Esophagus muscularis mucosa (tissue), 4 donors: ENCODE measurements at regions not wholly inside any gene's neighbourhood (a gene's known extent, or its start where the extent isn't known, plus 50 kb on each side); places are given as distances from the start of the nearest gene placed in this dataset.

Source experiments
- DNase-seq: peaks from one replicate; pipeline ENCODE4 v3.0.0-alpha.2; 2017; ENCODE audit errors: extremely low spot score
- H3K27ac ChIP-seq, 4 donors: fragments of 200-600 bp; sonication (generic); replicated peaks in 1 of 4; 1 replicate in 3 of 4; 2 replicates in 1 of 4; pipeline ENCODE4 v1.5.1; 2016 to 2019; ENCODE audit warnings: mild to moderate bottlenecking in 1 of 4
- H3K27me3 ChIP-seq, 4 donors: fragments of 200-600 bp; sonication (generic); one replicate each; pipeline versions ENCODE4 v1.5.1 to v1.6.0; 2016 to 2019
- H3K36me3 ChIP-seq, 4 donors: fragments of 200-600 bp; sonication (generic); one replicate each; pipeline ENCODE4 v1.5.1; 2016 to 2019
- H3K4me1 ChIP-seq, 4 donors: fragments of 200-600 bp; sonication (generic); one replicate each; pipeline ENCODE4 v1.5.1; 2016 to 2019
- H3K4me3 ChIP-seq, 4 donors: fragments of 200-600 bp; sonication (generic); 1 replicate in 2 of 4; 2 replicates in 2 of 4; pipeline ENCODE4 v1.5.1; 2016 to 2019; ENCODE audit warnings: mild to moderate bottlenecking in 4 of 4, moderate library complexity in 1 of 4
- H3K9me3 ChIP-seq, 4 donors: fragments of 200-600 bp; sonication (generic); 1 replicate in 3 of 4; 2 replicates in 1 of 4; pipeline ENCODE4 v1.5.1; 2016 to 2019
- CTCF ChIP-seq, 3 experiments: fragments of 200-600 bp in 2 of 3; fragments of 450-650 bp in 1 of 3; sonication (generic) in 2 of 3; IDR thresholded peaks; one replicate each; pipeline ENCODE4 v1.5.1; 2017 to 2019; ENCODE audit warnings: antibody characterized with exemption in 3 of 3, mild to moderate bottlenecking in 2 of 3, moderate library complexity in 1 of 3
- EP300 ChIP-seq: sonication (generic); formaldehyde crosslinking; IDR thresholded peaks from one replicate; pipeline ENCODE4 v1.6.1; 2017; ENCODE audit warnings: antibody characterized with exemption
- POLR2A ChIP-seq: fragments of 450-650 bp; IDR thresholded peaks from one replicate; pipeline ENCODE4 v1.6.1; 2017; ENCODE audit warnings: antibody characterized with exemption, moderate library complexity, mild to moderate bottlenecking, low read depth
- POLR2AphosphoS5 ChIP-seq, 2 donors: sonication (generic); formaldehyde crosslinking; IDR thresholded peaks; one replicate each; pipeline ENCODE4 v1.6.1; 2017; ENCODE audit warnings: antibody characterized with exemption in 2 of 2
- WGBS: methylation state at CpG from one replicate; pipeline ENCODE4 v1.1.5; 2018; 5-methylcytosine and 5-hydroxymethylcytosine counted together
- intact Hi-C: fragments of 100-400 bp; cut with DNase I; formaldehyde crosslinking; loops from one replicate; pipeline ENCODE4 v1.15.1; 2023

DNA sequence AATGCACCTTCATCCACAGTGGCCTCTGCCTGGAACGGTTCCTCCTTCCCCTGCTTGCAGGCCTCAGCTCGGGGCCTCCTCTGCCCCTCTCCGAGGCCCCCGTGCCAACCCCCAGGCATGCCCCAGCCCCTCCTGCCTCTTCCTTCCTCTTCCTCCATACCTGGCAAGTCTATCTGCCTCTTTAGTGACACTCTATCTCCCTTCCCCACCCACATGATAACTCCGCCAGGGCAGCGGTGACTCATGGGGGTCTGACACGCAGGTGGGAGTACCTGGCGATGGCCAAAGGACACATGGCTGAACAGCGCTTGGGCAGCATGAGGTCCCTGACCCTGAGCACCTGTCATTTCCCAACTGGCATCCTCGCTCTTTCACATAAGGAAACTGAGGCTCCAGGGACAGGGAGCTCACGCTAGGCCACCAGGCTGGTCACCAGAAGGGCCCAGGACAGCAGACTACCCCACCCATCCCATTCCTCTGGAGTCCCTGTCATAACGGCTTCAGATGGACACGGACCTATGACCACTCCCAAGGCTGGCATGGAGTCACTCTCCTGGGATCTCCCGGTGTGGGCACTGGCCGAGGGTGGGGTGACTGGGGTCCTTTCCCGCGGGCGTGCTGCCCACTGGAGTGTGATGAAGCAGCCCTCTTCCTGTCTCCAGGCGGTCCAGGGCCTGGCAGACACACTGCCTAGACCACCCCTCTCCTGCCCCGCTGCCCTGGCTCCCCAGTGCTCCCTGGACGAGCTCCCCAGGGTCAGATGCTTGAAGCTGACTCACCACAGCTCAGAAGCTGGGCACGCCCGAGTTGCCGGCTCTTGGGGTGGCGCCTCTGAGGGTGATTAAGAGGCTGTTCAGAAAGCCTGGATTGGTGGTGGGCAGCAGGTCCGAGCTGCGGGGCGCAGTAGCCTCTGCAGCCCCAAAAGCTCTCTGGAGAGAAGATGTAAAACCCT lies 100.6 kb downstream of the ENGASE start:
- TF ChIP-seq CTCF (IDR thresholded peaks at IDR 0.05) (no peak), POLR2AphosphoS5 (IDR thresholded peaks at IDR 0.05) (no peak), EP300 (no peak), POLR2A (no peak)
- H3K9me3 ChIP-seq = no peaks in the 10 kb centered on the region
- H3K27ac ChIP-seq = no peak overlapping the region
- intact Hi-C loops = no loop called here
- 84% methylated on average over 18 of the region's 28 CpGs for WGBS
- H3K4me3 ChIP-seq = no peak overlapping the region
- peaks cover 0 to 24% (median 0%) of the 10 kb centered on the region in 4 donors for H3K27me3 ChIP-seq
- H3K4me1 ChIP-seq = no peaks in the 10 kb centered on the region
- DNase-seq = no peak
- no peaks in the 10 kb centered on the region for H3K36me3 ChIP-seq

GRCh38 chr17:79174193-79174765 lies 99.7 kb downstream of the ENGASE start:
- H3K27ac ChIP-seq = no peak overlapping the region
- 99% methylated on average over 9 of the region's 10 CpGs for WGBS
- TF ChIP-seq POLR2A (no peak), CTCF (IDR thresholded peaks at IDR 0.05) (no peak), EP300 (no peak), POLR2AphosphoS5 (IDR thresholded peaks at IDR 0.05) (no peak)
- H3K4me1 ChIP-seq = no peaks in the 10 kb centered on the region
- H3K36me3 ChIP-seq = no peaks in the 10 kb centered on the region
- H3K9me3 ChIP-seq = no peaks in the 10 kb centered on the region
- H3K4me3 ChIP-seq = no peak overlapping the region
- intact Hi-C loops = no loop called here
- no peak for DNase-seq
- peaks cover 0 to 21% (median 0%) of the 10 kb centered on the region in 4 donors for H3K27me3 ChIP-seq

GRCh38 chr17:79171188-79171587 lies 96.6 kb downstream of the ENGASE start:
- intact Hi-C loops = no loop called here
- WGBS = 41% methylated on average over 13 of the region's 13 CpGs
- no peak for DNase-seq
- TF ChIP-seq EP300 (no peak), POLR2AphosphoS5 (IDR thresholded peaks at IDR 0.05) (no peak), CTCF (IDR thresholded peaks at IDR 0.05) (no peak), POLR2A (no peak)
- no peak overlapping the region for H3K4me3 ChIP-seq
- H3K27me3 ChIP-seq = peaks cover 0 to 43% (median 0%) of the 10 kb centered on the region in 4 donors
- H3K27ac ChIP-seq = no peak overlapping the region
- H3K36me3 ChIP-seq = no peaks in the 10 kb centered on the region
- no peaks in the 10 kb centered on the region for H3K4me1 ChIP-seq
- H3K9me3 ChIP-seq = no peaks in the 10 kb centered on the region

GRCh38 chr17:79169861-79170260 lies 95.2 kb downstream of the ENGASE start:
- 88% methylated on average over 6 of the region's 6 CpGs for WGBS
- Histone ChIP-seq H3K27ac (no peak overlapping the region), H3K9me3 (no peaks in the 10 kb centered on the region), H3K27me3 (peaks cover 0 to 56% (median 0%) of the 10 kb centered on the region in 4 donors), H3K4me3 (no peak overlapping the region), H3K36me3 (no peaks in the 10 kb centered on the region), H3K4me1 (no peaks in the 10 kb centered on the region)
- no peak for DNase-seq
- TF ChIP-seq POLR2AphosphoS5 (IDR thresholded peaks at IDR 0.05) (no peak), POLR2A (no peak), EP300 (no peak), CTCF (IDR thresholded peaks at IDR 0.05) (no peak)
- intact Hi-C loops = no loop called here
